Suppressor macrophage (primary cell): ENCODE measurements at regions not wholly inside any gene's neighbourhood (a gene's known extent, or its start where the extent isn't known, plus 50 kb on each side); places are given as distances from the start of the nearest gene placed in this dataset.

Experiments
- DNase-seq, 4 experiments: peaks; one replicate each; pipeline ENCODE4 v3.0.0-alpha.2; 2020 to 2022

DNA sequence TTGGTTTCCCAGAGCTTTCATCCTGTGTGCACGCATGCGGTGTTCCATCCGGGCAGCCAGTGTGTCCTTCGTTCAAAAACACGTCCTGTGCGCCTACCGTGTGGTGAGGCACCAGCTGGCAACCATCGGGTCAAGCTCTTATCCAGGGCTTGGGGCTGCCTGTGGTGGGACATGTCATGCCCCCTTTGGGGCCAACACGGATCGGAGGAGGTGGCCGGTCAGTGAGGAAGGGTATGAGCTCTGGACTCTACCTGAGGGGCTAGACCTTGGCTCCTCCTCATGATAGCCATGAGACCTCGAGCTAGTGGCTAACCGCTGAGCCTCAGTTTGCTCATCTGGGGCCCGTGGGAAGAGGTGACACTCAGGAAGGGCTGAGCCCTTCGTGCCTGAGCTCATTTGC lies 158.5 kb upstream of the PMEPA1 start:
- DNase-seq = no peak

DNA sequence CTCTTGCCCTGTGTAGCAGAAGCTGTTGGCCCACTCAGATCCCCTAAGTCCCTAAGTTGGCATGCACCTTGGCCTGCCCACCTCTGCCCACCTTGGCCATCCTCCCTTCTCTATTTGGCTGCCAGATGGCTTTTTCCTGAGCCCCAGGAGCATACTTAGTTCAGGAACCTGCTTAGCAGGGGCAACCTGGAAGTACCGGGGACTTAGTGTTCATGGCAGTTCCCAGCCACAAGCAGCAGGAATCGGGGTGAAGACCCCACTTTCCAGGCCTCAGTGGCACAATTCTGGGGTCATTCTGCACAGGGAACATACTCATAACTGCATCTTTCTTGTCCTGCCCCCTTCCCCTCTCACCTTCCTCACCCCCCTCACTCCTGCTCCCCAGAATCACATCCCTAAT lies 158.0 kb upstream of the PMEPA1 start:
- DNase-seq = no peak

DNA sequence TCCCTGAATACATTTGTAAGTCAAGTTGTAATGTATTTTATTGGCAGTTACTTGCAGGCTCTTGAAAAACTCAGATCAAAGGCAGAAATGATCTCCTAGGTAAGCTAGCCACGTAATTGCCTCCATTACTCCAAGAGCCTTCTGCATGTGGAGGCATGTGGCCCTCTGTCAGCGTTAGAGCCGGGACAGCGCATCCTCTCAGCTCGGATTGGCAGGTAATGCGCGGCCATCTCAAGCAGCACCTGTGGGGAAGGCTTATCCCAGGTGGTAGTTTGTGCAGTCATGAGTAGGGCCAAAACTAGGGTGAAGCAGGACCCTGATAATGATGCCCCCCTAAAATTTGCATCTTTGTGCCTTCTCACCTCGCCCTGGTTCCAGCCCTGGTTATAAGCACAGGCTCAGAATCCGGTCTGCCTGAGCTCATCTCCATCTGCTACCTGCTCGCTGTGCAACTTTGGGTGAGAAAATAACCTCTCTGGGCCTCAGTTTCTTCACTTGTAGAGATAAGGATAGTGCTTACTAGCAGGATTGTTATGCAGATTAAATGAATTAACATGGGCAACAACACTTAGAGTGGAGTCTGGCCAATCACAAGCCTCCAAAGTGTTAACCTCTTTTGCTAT lies 157.5 kb upstream of the PMEPA1 start:
- no peak for DNase-seq

DNA sequence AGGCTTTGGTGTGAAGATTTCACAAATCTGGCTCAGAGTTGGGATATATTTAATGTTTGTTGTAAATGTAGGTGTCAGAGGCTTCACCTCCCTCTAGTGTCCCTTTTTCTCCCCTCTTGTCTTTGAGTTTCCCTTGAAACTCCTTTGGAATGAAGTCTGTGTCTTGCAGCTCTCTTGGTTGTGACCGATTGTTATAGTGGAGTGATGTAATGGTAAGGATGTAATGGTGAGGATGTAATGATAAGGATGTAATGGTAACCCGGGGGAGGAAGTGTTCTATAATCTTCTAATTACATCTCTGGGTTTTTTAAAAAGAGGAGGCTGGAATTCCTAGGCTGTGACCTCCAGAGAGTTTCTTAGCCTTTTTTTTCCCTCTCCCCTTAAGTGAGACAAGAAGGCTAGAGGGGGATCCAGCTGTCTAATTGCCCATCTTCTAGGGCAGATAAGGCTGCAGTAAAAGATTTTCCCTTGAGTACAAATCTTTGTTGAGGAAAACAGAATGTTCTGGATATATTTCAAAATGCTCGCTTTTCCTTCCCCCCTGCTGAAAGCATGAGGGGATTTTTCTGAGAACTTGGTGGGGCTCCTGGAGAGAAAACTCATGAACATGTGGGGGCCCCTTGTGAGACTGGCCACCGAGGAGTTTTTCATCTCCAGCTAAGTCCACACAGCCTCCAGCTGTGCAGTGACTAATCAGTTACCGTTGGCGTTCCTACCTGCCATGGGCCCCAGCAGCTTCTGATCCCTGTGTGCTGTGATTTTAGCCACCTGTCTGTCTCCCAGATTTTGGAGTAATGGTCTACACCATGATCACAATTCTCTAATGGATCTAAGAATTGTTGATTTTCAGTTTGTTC lies 156.7 kb upstream of the PMEPA1 start:
- DNase-seq = no peak

DNA sequence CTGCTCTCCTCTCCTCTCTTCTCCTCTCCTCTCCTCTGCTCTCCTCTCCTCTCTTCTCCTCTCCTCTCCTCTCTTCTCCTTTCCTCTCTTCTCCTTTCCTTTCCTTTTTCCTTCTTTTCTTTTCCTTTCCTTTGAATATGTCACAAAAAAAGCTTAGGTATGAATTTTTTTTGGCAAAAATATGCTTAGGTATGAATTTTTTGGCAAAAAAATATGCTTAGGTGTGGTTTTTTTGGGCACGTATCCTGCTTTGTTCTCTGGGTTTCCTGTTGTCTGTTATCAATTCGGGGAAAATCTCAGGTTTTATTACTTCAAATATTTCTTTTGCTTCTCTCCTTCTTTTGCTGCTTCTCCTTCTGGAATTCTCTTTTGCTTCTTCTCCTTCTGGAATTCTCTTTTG lies 155.5 kb upstream of the PMEPA1 start:
- no peak for DNase-seq

DNA sequence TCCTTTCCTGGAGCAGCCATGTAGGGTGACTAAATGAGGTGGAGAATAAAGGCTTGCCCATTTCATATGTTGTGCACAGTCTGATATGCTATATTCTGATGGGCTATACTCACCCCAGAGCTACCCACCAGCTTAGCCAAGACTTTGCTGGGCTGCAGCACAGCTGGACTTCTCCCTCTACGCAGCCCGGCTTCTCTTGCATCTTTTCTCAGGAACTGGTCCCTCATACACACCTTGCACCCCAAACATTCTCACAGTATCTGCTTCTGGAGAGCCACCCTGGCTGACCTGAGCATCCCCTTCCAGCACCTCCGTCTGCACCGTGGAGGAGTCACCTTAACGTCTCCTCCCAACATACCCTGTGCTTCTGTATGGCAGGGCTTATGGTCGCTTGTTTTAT lies 150.8 kb upstream of the PMEPA1 start:
- DNase-seq = no peak

DNA sequence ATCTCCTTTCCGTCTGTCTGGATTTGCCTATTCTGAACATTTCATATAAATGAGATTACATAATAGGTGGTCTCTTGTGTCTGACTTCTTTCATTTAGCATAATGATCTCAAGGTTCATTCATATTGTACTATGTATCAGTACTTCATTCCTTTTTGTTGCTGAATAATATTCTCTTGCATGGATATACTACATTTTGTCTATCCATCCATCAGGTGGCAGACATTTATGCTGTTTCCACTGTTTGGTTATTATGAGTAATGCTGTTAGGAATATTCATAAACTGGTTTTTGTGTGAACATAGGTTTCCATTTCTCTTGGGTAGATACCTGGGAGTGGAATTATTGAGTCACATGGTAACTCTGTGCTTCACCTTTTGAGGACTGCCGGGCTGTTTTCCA lies 148.2 kb upstream of the PMEPA1 start:
- no peak for DNase-seq

DNA sequence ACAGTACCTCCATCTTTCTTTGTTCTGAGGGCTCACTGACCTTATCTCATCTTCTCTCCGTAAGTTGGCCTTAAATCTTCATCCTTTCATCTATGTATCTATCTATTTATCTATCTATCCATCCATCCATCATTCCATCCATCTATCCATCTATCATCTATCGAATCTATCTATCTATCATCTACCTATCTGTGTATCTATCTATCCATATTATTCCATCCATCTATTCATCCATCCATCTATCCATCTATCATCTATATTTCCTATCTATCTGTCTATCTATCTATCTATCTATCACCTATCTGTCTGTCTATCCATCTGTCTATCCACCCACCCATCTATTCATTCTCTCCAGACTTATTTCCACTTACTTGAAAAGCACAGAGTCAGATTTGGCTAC lies 147.3 kb upstream of the PMEPA1 start:
- no peak for DNase-seq

DNA sequence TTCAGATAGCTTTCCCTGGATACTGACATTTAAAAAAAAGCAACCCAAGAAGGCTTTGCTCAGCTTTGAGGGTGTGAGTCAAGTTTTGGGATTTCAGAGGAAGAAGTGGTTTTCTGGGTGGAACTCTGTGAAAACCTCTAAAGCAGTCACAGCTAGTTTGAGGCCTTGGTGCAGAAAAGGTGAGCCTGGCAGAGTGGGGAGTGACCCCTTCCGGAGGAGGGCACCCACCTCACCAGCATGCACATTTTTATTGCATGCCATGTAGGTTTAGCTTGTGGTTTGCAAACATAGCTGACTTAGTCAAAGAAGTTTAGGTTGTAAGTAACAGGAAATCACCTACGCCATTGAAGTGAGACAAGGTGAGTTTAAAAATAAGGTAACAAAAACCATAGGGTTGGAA lies 146.8 kb upstream of the PMEPA1 start:
- no peak for DNase-seq

DNA sequence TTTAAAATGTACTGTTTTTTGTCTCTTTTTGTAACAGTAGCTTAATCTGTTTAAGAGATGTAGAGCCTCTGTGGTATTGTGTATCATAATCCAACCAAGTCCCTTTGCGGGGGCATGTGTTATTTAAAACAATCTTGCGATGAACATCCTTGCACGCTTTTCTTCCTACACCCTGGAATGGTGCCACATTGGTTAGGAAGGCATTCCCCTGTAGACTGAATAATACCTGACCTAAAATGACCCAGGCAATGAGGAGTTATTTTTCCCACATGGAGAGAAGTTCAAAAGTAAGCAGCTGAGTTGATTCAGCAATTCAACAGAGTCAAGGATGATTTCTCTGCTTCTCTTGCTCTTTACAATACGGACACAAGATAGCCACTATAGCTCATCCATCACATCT lies 142.0 kb upstream of the PMEPA1 start:
- DNase-seq = no peak

DNA sequence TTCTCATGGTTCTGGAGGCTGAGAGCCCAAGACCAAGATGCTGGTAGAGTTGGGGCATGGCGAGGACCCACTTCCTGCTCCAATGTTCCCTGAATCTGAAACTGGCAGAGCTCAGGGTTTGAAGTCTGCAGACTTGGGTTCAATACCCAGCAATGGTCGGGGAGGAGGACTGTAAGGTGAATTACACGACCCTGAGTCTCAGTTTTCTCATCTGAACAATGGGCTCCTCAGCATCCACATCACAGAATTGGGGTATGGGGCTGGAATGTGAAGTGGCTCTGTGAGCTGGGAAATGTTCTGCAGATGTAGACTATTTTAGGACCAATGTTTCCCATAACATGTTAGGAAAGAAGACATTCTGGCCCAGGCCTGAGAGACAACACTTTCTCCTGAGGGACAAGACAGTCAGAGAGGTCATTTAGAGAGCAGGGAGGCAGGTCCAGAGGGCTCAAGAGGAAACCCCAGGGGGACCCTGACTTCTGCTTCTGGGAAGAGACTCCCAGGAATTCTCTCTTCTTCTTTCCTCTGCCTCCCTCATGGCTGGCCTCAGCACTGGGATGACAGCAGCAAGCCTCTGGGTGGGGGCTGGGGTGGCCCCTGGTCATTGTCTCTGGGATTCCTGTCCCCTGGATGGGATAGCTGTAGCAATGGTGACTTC lies 141.3 kb upstream of the PMEPA1 start:
- no peak for DNase-seq

DNA sequence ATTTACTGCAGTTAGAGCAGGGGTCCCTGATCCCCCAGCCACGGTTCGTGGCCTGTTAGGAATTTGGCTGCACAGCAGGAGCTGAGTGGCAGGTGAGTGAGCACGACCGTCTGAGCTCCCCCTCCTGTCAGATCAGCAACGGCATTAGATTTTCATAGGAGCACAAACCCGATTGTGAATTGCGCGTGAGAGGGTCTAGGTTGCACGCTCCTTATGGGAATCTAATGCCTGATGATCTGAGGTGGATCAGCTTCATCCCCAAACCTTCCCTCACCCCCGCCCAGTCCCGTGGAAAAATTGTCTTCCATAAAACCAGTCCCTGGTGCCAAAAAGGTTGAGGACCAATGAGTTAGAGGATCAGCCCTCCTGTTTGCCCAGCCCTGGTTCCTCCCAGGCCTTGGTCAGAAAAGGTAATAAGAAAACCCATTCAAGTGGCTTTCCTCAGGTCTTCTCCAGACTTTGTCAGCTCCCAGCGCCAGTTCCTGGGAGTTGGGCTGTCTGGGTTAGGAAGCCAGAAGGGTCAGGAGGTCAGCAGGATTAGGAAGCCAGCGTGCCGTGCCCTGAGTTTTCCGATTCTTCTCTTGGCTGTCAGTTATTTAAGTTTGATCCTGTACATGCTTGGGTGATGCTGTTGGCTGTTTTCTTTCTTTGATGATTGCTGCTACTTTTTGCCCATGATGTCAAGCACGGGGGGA lies 139.9 kb upstream of the PMEPA1 start:
- no peak for DNase-seq

DNA sequence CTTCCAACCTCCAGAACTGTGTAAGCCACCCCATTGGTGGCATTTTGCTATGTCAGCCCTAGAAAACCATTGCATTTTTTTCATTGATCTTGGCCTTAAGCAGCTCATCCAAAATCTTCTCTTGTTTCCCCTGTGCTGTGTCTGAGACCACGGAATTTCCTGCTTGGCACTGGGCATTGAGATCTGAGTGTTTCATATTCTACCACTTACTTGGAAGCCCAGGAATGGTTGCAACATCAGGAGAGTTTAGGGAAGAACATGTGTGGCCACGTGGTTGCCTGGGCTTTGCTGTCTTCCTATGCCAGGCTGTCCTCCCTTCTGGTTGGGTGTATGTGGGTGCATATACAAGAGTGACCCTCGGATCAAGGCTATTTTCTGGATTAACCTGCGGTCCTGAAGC lies 139.3 kb upstream of the PMEPA1 start:
- no peak for DNase-seq

DNA sequence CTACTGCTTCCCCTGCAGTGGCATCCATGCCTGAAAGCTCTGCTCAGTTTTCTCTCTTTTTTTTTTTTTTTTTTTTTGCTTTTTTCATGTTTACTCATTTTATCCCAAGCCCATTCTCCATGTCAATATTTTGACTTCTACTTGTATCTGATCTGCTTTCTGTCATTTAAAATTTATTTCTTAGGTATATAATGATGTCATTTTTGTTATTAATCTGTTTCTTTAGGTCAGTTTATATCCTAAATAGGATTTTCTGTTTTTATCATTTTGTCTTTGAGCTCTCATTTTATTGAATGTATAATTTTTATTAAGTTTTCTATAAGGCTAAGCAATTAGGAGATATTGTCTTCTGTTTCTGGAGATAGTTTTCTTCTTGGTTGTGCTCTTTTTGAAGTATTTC lies 138.5 kb upstream of the PMEPA1 start:
- DNase-seq = no peak

DNA sequence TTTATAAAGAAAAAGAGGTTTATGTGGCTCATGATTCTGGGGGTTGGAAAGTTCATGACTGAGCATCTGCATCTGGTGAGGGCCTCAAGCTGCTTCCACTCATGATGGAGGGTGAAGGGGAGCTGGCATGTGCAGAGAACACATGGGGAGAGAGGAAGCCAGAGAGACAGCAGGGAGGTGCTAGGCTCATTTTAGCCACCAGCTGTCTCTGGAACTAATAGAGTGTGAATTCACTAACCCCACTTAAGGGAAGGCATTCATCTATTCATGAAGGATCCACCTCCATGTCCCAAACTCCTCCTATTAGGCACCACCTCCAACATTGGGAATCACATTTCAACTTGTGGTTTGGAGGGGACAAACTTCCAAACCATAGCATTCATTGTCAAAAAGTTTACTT lies 137.3 kb upstream of the PMEPA1 start:
- no peak for DNase-seq

DNA sequence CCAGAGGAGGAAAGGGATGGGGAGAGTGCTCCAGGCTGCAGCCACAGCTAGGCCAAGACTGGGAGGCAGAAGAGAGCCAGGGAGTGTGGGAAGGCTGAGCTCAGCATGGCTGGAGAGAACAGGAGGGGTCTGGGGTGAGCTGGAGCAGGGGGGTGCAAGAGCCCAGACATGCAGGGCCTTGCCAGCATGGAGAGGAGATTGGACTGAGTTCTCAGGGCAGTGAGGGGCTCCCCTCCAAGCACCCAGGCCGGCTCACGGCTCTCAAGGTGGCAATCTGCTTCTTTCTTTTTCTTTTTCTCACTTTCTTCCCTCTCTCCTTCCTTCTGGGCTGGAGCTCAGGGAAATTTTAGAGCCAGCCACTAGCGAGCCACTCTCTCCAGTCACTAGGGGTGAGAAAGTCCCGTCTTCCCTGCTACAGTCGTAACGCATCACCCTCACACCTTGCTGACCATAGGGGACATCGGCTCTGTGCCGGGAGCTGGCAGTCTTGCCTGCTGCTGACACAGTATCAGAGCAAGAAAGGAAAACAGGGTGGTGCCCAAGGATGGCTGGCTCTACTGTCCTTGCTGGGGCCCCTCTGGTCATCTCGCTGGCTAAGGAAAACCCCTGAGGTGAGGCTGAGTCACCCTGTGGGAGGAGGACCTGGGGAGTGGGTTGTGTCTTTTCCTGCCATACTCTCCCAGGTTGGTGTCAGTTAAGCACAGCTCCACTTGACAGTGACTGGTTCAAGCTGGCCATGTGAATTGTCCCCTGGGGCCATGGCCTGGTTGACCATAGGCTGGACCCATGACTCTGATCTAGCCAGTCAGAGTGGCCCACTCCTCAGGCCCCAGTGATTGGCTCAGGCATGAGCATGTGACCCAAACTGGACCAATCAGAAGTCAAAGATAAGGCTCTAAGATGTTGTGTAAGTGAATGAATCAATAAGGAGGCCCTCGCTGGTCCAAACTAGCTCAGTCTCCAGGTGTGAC lies 135.1 kb upstream of the PMEPA1 start:
- DNase-seq = no peak

DNA sequence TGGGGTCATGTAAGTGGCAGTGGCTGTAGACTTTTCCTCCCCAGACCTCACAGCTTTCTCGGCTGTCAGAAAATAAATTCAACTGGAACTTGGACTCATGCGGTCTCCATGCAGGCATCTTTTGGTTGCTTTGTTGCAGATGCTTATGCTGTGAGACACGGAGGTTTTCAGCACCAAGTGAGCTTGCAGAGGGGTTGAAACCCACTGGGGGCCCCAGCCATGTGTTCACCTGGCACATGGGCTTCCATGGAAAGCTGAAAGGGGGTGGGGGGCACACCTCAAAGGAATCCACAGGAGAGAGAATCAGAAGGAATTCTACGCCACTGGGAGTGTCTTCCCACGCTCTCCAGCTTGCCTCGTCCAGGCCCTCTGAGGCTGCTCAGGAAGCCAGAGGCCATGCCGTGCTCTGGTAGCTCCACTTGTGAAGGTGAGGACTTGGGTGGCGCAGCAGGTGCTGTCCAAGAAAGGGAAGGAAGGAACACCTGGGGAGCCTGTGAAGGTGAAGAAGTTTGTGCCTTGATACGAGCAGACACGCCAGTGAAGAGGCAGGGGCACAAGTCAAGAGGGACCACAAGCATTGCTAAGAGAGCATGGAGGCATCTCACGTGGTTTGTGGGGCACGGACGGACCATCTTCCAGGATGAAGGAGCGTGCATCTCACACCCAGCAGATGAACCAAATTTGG lies 134.3 kb upstream of the PMEPA1 start:
- DNase-seq = no peak

DNA sequence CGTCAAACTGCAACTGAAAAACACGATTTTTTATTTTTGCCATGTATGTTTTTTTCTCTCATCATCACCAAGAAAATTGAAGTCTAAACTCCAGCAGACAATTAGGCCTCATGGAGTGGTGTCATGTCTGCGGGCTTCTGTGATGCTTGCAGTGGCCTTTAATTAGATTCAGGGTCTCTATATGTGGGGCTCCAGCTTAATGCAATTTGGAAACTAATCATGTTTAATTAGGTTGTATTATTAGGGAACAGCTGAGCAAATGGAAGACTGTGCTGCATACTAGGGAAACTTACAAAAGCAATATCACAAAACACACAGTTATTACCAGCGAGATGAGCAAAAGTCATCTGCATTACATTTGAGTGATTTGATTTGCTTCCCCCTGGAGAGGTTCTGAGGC lies 132.9 kb upstream of the PMEPA1 start:
- DNase-seq = no peak

DNA sequence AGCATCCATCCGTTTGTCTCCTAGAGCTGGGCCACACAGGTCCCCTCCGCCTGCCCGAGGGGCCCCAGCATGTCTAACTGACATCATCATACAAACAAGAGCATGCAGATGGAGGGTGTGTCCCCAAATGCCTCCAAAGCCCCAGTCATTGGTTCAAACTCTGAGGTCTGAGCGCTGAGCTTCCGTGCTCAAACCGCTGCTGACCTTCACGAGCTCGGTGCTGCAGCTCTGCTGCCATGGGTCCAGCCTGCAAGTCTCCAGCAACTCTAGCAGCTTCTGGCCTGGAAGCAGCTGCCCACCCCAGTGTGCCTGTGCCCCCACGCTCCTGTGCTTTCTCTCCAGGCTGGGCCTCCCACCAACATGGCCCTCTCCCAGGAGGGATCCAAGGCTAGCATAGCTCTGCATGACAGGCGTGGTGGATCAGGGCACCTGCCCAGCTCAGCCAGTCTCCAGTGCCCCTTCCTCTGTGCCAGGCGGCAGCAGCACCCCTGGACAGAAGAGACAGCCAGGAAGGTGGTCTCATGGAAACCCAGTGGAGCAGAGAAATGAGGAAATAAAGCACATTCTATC lies 131.6 kb upstream of the PMEPA1 start:
- no peak for DNase-seq

DNA sequence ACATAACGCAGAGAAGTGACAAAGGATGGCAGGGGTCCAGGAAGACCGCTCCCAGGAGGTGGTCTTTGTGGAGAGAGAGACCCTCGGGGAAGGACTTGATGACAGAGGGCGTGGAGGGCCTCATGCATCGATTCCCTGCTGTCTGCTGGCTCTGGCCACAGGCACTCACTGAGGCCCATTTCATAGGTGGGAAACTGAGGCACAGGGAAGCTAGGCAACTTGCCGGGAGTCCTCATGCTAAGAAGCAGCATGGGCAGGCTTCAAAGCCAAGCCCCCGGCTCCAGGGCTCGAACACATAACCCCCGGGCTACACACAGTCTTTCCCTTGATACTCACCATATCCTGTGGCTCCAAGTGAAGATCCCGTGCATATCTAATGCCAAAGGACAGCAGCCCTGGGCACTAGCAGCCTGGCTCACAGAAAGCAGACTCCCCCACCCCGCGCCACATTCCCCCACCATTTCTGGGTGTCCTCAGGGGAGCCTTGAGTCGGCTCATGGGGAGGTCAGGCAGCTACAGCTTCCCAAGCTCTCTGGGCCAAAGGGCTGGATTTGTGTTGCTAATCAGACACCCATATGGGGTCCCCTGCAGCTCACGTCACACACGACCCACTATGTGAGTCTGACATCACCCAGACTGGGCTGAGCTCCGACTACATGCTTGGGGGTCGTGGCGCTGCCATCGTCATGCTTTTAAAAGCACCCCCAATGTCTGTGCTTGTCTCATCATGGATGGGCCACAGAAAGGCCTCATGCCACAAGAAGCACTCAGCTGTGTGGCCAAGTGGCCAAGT lies 130.9 kb upstream of the PMEPA1 start:
- DNase-seq = no peak
